IMR-90 (cell line): ENCODE measurements at regions not wholly inside any gene's neighbourhood (a gene's known extent, or its start where the extent isn't known, plus 50 kb on each side); places are given as distances from the start of the nearest gene placed in this dataset.

ENCODE experiments used
- ATAC-seq: fragments of 200-7000 bp; cut with Tn5 transposase; 2 replicates; pipeline ENCODE4 v1.9.1; 2020; ENCODE audit warnings: low read depth, mild to moderate bottlenecking, moderate library complexity
- BruUV-seq: library from RNA; stranded (reverse); fragments of 400-500 nt; replicated peaks from 2 replicates; lab custom pipeline; 2021; lab: Mats Ljungman, UMichigan
- CTCF ChIA-PET: fragments of 300-600 bp; formaldehyde crosslinking; extraction: SDS; loops from one replicate; lab custom pipeline; 2021; ENCODE audit warnings: antibody characterized with exemption; lab: Yijun Ruan, JAX
- POLR2A ChIA-PET: fragments of 300-600 bp; sonication (Branson Sonifier 250); formaldehyde crosslinking; loops from one replicate; lab custom pipeline; 2022; ENCODE audit warnings: antibody characterized with exemption; ENCODE audit not compliant: unreplicated experiment; lab: Charles Lee
- DNase-seq: peaks from one replicate; pipeline ENCODE4 v3.0.0; 2013
- H2AFZ ChIP-seq: replicated peaks from 2 replicates; pipeline ENCODE3; 2013; ENCODE audit warnings: low read length, mild to moderate bottlenecking; ENCODE audit not compliant: poor library complexity
- H2AK5ac ChIP-seq: 2 replicates; pipeline ENCODE4 v1.6.1; 2013; ENCODE audit warnings: low read depth, low read length, inconsistent platforms
- H2AK9ac ChIP-seq: replicated peaks from 2 replicates; pipeline ENCODE3; 2013; ENCODE audit warnings: mild to moderate bottlenecking, low read depth, low read length, moderate library complexity; ENCODE audit not compliant: poor library complexity
- H2BK120ac ChIP-seq: 2 replicates; pipeline ENCODE4 v1.6.1; 2013; ENCODE audit warnings: low read depth, low read length, inconsistent platforms
- H2BK15ac ChIP-seq: 3 replicates; pipeline ENCODE4 v1.6.1; 2013; ENCODE audit warnings: low read depth, low read length, inconsistent platforms
- H2BK20ac ChIP-seq: 2 replicates; pipeline ENCODE4 v1.6.1; 2013; ENCODE audit warnings: low read depth, mild to moderate bottlenecking, inconsistent platforms, low read length, moderate library complexity
- H2BK5ac ChIP-seq: 2 replicates; pipeline ENCODE4 v1.6.1; 2013; ENCODE audit warnings: mild to moderate bottlenecking, low read depth, low read length, inconsistent platforms; ENCODE audit not compliant: poor library complexity, severe bottlenecking
- H3K14ac ChIP-seq: replicated peaks from 2 replicates; pipeline ENCODE4 v1.6.1; 2013; ENCODE audit warnings: low read depth, low read length, inconsistent platforms
- H3K18ac ChIP-seq: 2 replicates; pipeline ENCODE4 v1.6.1; 2013; ENCODE audit warnings: low read depth, low read length, control low read depth
- H3K23ac ChIP-seq: 2 replicates; pipeline ENCODE4 v1.6.1; 2013; ENCODE audit warnings: low read depth, low read length, inconsistent platforms
- H3K27ac ChIP-seq: 2 replicates; pipeline ENCODE4 v1.5.1; 2013; ENCODE audit warnings: mild to moderate bottlenecking, control low read depth, low read length; ENCODE audit not compliant: insufficient read depth
- H3K27me3 ChIP-seq: 2 replicates; pipeline ENCODE4 v1.6.1; 2013; ENCODE audit warnings: low read length; ENCODE audit not compliant: control insufficient read depth, insufficient read depth
- H3K36me3 ChIP-seq: 2 replicates; pipeline ENCODE4 v1.6.1; 2013; ENCODE audit warnings: low read length, mixed read lengths; ENCODE audit not compliant: control insufficient read depth, insufficient read depth
- H3K4ac ChIP-seq: 2 replicates; pipeline ENCODE4 v1.6.1; 2013; ENCODE audit warnings: low read depth, low read length, inconsistent platforms
- H3K4me1 ChIP-seq: 2 replicates; pipeline ENCODE4 v1.6.1; 2013; ENCODE audit warnings: low read length, mixed read lengths; ENCODE audit not compliant: control insufficient read depth, insufficient read depth
- H3K4me2 ChIP-seq: 2 replicates; pipeline ENCODE4 v1.6.1; 2013; ENCODE audit warnings: low read depth, mild to moderate bottlenecking, control low read depth, low read length, moderate library complexity
- H3K4me3 ChIP-seq: 2 replicates; pipeline ENCODE4 v1.5.1; 2013; ENCODE audit warnings: low read depth, mild to moderate bottlenecking, control low read depth, low read length, moderate library complexity; ENCODE audit not compliant: insufficient read depth
- H3K56ac ChIP-seq: 2 replicates; pipeline ENCODE4 v1.6.1; 2013; ENCODE audit warnings: low read length, inconsistent platforms; ENCODE audit not compliant: insufficient read depth; ENCODE audit errors: extremely low read depth
- H3K79me1 ChIP-seq, 2 experiments: 2 replicates each; pipeline ENCODE4 v1.6.1; 2013; ENCODE audit warnings: low read length in 2 of 2, inconsistent platforms in 1 of 2, low read depth in 1 of 2
- H3K9ac ChIP-seq: 2 replicates; pipeline ENCODE4 v1.6.1; 2013; ENCODE audit warnings: low read depth, low read length, control low read depth
- H3K9me1 ChIP-seq: 2 replicates; pipeline ENCODE4 v1.6.1; 2013; ENCODE audit warnings: low read length, inconsistent platforms; ENCODE audit not compliant: insufficient read depth
- H3K9me3 ChIP-seq: 2 replicates; pipeline ENCODE4 v1.6.1; 2013; ENCODE audit warnings: low read length; ENCODE audit not compliant: control insufficient read depth, insufficient read depth
- H4K20me1 ChIP-seq: 2 replicates; pipeline ENCODE4 v1.6.1; 2013; ENCODE audit warnings: low read length, inconsistent platforms; ENCODE audit not compliant: insufficient read depth
- H4K5ac ChIP-seq: 2 replicates; pipeline ENCODE4 v1.6.1; 2013; ENCODE audit warnings: mild to moderate bottlenecking, low read depth, low read length, control low read depth
- H4K8ac ChIP-seq, 2 experiments: 2 replicates each; pipeline ENCODE4 v1.6.1; 2013; ENCODE audit warnings: low read depth in 2 of 2, low read length in 2 of 2, control low read depth in 1 of 2, inconsistent platforms in 1 of 2
- H4K91ac ChIP-seq: 2 replicates; pipeline ENCODE4 v1.6.1; 2013; ENCODE audit warnings: low read depth, low read length, inconsistent platforms; ENCODE audit not compliant: insufficient read depth
- FOS ChIP-seq: fragments of 150-350 bp; IDR thresholded peaks from 2 replicates; pipeline ENCODE4 v1.6.1; 2016; ENCODE audit warnings: low read depth, low read length
- MAFK ChIP-seq: IDR thresholded peaks from 2 replicates; pipeline ENCODE4 v1.6.1; 2012; ENCODE audit warnings: low read depth, low read length, improper control_type of control experiment
- MAZ ChIP-seq: IDR thresholded peaks from 2 replicates; pipeline ENCODE4 v1.6.1; 2012; ENCODE audit warnings: low read depth, mild to moderate bottlenecking, low read length, improper control_type of control experiment, moderate library complexity, borderline replicate concordance
- NFE2L2 ChIP-seq: fragments of 150-350 bp; IDR thresholded peaks from 2 replicates; pipeline ENCODE4 v1.6.1; 2016; ENCODE audit warnings: low read depth, mild to moderate bottlenecking, low read length
- POLR2A ChIP-seq: IDR thresholded peaks from 2 replicates; pipeline ENCODE4 v1.6.1; 2012; ENCODE audit warnings: mild to moderate bottlenecking, low read depth, low read length
- WGBS, 2 experiments: methylation state at CpG; one replicate each; pipeline versions ENCODE4 v1.1.5 to v1.1.7; 2013; ENCODE audit warnings: missing lambda C conversion rate in 2 of 2; ENCODE audit not compliant: insufficient read length in 1 of 2; ENCODE audit errors: extremely low coverage in 2 of 2; 5-methylcytosine and 5-hydroxymethylcytosine counted together
- dilution Hi-C: fragments of 300-500 bp; cut with HindIII; formaldehyde crosslinking; loops from one replicate; pipeline ENCODE4 v1.14.3; 2018; ENCODE audit warnings: low sequenced_read_pairs; ENCODE audit not compliant: unreplicated experiment
- in situ Hi-C: fragments of 300-500 bp; cut with MboI; formaldehyde crosslinking; loops from 3 replicates; pipeline ENCODE4 v1.14.3; 2019; ENCODE audit warnings: low sequenced_read_pairs, inconsistent platforms, mixed read lengths
- intact Hi-C: fragments of 100-400 bp; cut with micrococcal nuclease; formaldehyde crosslinking; loops from 2 replicates; pipeline ENCODE4 v1.10.0; 2022
- TF ChIP-seq, protein P1 (sequence below): fragments of 150-350 bp; IDR thresholded peaks from 2 replicates; pipeline ENCODE4 v1.6.1; 2016; ENCODE audit warnings: low read depth, mild to moderate bottlenecking, low read length, moderate library complexity, borderline replicate concordance

DNA sequence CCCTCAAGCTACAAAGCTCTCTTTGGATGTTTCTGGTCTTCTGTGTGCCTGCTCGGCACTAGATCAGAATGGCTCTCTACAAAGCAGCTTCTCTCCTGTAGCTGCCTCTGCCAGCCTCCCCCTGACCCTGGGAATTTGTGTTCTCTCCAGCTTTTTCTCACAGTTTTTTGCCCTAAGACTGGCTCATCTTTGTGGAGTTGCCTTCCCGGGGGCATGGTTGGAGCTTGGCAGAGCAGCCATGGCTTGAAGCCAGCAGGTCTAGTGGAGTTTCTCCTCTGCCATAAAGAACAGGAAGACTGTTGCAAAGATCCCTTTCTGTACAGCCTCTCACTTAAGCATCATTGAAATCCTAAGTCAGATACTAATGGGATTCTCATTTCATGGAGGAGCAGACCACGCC lies 163.3 kb upstream of the MAMLD1 start:
- Histone ChIP-seq H3K4me1 (peaks cover 10% of the 10 kb centered on the region), H3K4me3 (no peak overlapping the region), H2AFZ (no peak overlapping the region), H3K14ac (no peak overlapping the region), H2BK5ac (no peak overlapping the region), H3K4ac (peak overlapping the region; percentile 64), H2BK120ac (peak overlapping the region; percentile 89; the same call in 1 of the 2 replicates), H3K9me1 (peaks cover 7% of the 10 kb centered on the region; the same call in 1 of the 2 replicates), H2BK20ac (peak overlapping the region; percentile 75), H4K8ac (peak overlapping the region in 1 of 2 experiments; percentile 11; a peak in 1 of 4 replicates), H3K9ac (no peak overlapping the region), H4K5ac (no peak overlapping the region), H3K23ac (no peak overlapping the region), H2AK9ac (peak overlapping the region; percentile 23), H3K27ac (no peak overlapping the region), H3K79me1 (no peaks in the 10 kb centered on the region), H3K36me3 (no peaks in the 10 kb centered on the region), H3K56ac (no peak overlapping the region), H3K27me3 (no peaks in the 10 kb centered on the region), H3K18ac (no peak overlapping the region), H2AK5ac (peak overlapping the region; percentile 35), H3K4me2 (no peak overlapping the region), H2BK15ac (0 out of 3 replicates have a peak overlapping the region, but pooled peaks have one; percentile 25), H4K91ac (0 out of 2 replicates have a peak overlapping the region, but pooled peaks have one; percentile 17), H4K20me1 (no peaks in the 10 kb centered on the region), H3K9me3 (no peaks in the 10 kb centered on the region)
- no peak for DNase-seq
- in situ Hi-C loops, result no loop called here
- intact Hi-C loops, result loop anchor here (2.0 to 5.0 kb wide), 2 partner anchors 163 to 237 kb away; no protein-coding TSS in a partner anchor
- dilution Hi-C loops, result no loop called here
- CTCF ChIA-PET, result no interaction called here
- no TSS peak for BruUV-seq
- TF ChIP-seq MAZ (no peak), MAFK (no peak), POLR2A (no peak), FOS (no peak), NFE2L2 (no peak)
- TF ChIP-seq, protein P1, sequence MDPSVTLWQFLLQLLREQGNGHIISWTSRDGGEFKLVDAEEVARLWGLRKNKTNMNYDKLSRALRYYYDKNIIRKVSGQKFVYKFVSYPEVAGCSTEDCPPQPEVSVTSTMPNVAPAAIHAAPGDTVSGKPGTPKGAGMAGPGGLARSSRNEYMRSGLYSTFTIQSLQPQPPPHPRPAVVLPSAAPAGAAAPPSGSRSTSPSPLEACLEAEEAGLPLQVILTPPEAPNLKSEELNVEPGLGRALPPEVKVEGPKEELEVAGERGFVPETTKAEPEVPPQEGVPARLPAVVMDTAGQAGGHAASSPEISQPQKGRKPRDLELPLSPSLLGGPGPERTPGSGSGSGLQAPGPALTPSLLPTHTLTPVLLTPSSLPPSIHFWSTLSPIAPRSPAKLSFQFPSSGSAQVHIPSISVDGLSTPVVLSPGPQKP, result no peak
- POLR2A ChIA-PET, result no interaction called here
- no CpG with 5 or more reads among the region's 3 CpGs for WGBS, 2 experiments
- no peak for ATAC-seq
